HG03039 (cell line): ENCODE measurements at regions not wholly inside any gene's neighbourhood (a gene's known extent, or its start where the extent isn't known, plus 50 kb on each side); places are given as distances from the start of the nearest gene placed in this dataset.

Experiments used
- ATAC-seq: cut with Tn5 transposase; IDR thresholded peaks from one replicate; pipeline ENCODE4 v1.9.1; 2021; ENCODE audit warnings: mild to moderate bottlenecking, moderate library complexity; ENCODE audit not compliant: unreplicated experiment

DNA sequence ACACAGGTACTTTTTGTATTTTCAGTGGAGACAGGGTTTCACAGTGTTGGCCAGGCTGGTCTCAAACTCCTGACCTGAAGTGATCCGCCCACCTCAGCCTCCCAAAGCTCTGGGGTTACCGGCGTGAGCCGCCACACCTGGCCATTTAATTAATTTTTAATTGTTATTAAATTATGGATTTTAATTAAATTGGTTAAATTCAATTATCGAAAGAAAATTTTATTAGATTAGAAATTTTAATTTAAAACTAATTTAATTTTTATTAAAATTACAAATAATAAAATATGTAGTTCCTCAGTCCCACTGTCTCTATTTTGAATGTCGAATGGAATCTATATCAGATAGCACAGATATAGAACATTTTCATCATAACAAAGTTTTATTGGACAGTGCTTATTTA is 416.5 kb downstream of the GABRG2 start:
- no peak for ATAC-seq

DNA sequence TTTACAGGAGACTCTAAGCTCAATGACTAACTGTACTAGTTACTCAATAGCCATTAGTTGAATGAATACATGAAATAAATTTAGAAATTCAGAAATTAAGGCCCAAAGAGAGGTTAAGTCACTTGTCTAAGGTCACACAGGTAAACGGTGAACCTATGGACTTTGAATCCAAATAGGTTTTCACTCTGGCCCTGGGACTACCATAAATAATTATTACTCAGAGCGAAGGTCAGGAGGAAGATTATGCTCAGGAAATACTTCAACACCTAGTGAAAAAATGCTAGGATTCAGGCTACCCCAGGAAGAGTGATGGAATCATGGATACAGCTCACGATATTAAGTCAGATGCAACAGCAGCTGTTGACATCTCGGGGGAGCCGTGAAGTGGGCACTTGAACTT is 417.4 kb downstream of the GABRG2 start:
- no peak for ATAC-seq

DNA sequence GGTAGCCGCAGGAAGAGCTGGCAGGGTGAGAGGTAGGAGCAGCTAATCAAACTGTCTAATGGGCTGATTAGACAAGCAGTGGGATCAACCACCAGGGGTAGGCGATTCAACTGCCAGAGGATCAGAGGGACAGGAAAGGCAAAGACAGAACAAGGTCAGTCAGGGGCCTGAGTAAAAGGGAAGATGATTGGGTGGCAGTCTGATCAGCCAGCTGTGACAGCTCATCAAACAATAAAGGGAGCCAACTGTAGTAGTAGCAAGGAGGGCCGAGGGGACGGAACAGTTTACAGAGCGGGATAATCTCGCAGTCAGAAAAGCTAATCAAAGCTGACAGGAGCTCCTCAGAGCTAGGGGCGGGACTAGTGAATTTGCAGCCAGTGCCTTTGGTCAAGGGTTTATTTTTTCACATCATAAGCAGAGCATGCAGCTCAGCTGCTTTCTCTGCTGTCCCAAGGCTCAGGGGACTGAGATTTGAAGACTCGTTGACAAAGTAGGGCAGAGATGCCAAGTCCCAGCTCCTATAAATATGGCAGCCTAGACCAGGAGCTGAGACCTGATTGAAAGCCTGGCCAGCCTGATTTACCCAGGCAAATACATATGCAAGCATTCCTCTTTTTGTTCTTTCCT is 418.2 kb downstream of the GABRG2 start:
- no peak for ATAC-seq

DNA sequence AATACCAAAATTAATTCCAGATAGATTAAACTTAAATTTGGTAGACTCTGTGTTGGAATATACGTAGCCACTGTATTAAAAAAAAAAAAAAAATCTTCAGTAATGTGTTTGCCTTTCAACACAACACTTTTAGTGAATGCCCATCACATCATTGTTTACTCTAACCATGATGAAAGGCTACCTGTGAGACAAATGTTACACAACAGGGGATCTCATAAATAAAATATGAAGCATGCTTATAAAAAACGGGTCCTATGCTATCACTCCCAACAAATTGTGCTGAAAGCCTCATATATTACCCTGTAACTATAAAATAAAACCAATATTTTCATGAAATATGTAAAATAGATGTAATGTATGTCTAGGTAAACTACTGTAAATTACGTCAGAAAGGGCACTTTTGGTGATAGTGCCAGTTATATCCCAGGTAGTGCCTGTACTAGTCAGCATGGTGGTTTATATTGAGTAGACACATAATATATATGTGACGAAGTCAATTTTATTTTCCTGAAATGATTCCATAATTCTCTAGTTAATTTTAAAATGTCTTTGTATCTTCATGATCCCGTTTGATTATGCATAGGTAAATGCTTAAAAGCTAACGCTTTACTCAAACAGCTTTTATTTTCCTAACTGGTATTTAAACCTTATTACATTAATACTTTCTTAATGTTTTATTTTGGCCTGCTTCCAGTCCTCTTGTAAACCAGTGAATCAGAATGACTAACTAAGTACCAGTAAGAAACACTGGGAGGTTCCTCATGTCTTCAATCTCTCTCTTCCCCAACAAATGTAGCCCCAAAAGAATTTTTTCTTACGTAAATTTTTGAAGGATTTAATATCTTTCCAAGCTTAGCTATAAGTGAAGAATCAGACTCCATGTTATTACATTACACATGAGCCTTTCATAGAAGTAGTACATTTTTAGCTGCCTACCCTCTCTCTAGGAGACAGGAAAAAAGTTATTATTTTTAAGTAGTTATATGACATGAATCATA is 420.3 kb downstream of the GABRG2 start:
- ATAC-seq, result no peak

DNA sequence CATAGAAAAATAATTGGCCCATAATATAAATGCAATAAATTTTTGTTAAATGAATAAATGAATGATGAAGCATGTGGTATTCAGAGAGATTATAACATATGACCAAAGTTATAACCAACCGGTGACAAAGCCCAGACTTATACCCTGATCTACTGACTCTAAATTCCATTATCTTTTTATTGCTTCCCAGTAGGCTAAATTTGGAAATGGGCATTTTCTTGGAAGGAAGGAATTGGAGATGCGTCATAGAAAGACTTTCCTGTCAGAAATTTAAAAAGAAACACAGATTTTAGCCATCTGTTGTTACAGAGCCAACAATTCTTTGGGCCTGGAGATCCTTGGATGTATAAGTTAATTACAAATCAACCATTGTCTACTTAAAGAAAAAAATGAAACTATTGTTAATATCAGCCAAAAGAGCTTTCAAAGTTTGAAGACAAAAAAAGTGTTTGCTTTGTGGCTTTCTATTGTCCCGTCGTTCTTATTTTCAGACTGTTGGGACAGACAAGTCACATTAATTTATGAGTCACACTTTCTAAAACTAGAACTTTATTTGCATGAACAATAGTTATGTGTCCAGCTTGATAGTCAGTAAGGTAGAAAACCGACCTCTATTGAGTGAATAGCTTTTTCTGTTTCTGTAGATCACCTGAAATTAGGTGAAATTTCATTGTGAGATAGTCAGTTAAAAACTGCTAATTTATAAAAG is 428.7 kb downstream of the GABRG2 start:
- no peak for ATAC-seq

DNA sequence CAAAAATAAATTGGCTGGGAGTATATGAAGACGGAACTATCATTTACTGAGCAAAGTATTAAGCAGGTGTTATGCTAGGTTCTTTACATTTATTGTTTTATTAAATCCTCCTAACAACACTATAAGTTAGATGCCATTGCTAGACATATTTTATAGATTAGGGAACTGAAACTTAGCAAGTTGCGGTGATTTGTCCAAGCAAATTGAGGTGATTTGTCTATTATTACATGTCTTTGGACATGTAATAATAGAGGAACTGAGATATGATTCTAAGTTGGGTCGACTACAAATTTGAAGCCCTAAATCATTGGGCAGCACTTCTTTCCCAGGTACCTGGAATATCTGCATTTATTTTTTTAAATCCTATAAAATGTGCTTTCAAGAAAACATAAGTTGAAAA is 429.9 kb downstream of the GABRG2 start:
- ATAC-seq, result no peak

DNA sequence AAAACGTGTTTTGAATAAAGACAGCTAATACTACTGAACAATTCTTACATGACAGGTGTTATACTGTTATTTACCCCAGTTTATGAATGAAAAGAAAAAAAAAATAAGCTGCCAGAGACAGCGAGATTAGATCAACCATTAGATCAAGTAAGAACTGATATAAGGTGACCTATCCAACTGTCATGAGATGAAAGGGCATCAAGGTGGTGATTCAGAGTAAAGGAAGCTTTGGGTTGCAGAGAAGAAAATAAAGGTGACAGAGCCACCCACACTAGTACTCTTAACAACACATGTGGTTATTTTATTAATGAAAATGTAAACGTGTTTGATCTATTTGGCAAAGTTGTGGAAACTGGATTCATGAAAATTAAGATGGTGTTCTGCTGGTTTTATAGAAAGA is 435.2 kb downstream of the GABRG2 start:
- no peak for ATAC-seq

DNA sequence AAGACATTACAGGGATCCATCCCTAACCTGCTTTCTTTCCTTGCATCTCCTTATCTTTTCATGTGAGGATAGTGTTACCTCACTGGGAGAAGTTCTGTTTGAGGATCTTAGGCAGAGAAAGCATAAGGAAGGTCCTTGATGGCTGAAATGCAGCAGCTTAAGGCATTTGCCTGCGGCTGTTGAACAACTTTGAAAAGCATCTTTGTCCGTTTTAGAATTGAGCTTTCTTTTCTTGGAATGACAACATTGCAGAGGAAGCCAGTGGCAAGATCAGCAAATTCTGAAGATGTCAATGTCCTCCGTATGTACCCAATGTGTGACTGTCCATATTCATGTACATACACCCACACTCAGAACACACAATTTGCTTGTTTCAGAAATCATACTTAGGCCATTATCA is 436.2 kb downstream of the GABRG2 start:
- no peak for ATAC-seq

DNA sequence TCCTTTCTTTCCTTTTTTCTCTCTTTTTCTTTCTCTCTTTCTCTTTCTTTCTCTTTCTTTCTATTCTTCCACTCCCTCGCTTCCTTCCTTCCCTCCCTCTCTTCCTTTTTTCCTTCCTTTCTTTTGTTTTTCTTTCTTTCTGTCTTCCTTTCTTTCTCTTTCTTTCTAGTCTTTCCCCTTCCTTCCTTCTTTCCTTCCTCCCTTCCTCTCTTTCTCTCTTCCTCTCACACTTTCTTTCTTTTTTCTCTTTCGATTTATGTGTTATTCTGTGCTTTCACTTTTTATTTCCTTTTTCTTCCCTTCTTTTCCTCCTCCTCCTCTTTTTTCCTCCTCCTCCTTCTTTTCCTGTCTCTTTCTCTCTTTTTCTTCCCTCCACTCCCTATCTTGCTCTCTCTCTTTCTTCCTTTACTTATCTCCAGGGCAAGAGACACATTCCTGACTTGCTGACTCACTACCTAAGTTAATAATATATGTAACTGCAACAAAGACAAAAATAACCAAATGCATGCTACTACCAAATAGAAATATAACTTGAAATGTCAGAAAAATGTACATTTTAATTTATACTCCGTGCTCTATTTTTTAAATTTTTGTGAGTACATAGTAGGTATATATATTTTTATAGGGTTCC is 445.5 kb downstream of the GABRG2 start:
- no peak for ATAC-seq

DNA sequence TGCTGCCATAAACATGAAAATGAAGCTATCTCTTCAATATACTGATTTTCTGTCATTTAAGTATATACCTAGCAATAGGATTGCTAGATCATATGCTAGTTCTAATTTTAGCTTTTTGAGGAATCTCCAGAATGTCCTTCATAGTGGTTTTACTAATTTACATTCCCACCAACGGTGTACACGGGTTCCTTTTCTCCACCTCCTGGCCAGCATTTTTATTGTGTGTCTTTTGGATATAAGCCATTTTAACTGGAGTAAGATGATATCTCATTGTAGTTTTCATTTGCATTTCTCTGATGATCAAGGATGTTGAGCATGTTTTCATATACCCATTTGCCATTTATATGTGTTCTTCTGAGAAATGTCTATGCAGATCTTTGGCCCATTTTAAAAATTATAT is 446.5 kb downstream of the GABRG2 start:
- ATAC-seq, result no peak

DNA sequence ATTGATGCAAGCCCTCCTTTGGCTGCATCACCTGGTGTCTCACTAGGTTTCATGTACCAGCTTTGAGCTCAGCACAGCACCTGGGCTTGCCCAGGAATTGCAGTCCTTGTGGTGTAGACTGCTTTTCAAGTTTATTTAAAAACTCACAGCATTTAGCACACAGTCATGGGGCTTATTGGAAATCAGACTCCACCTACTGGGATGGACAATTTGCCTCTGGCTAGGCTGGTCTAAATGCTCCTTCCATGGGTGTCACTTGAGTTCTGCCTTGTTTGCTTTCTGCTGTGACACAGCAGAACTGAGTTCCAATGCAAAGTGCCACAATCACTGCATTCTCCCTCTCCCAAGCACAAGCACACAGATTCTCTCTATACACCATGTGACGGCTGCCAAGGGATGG is 453.3 kb downstream of the GABRG2 start:
- no peak for ATAC-seq

DNA sequence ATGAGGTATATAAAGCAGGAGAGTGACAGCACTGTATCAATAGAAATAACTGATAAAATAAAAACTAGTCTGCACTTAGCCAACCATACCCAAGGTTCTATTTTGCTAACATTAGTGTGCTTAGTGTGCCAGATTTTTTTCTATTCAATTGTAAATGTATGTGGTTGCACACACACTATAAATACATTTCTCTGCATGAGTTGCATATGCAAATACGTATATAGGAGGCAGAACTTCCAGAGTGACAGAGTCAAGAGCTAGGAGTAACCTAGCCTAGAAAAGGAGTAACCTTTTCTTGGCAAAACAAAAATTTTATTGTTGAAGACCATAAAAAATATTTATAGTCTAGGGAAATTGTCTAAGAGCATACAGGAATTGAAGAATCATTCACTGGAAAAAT is 461.6 kb downstream of the GABRG2 start:
- no peak for ATAC-seq

DNA sequence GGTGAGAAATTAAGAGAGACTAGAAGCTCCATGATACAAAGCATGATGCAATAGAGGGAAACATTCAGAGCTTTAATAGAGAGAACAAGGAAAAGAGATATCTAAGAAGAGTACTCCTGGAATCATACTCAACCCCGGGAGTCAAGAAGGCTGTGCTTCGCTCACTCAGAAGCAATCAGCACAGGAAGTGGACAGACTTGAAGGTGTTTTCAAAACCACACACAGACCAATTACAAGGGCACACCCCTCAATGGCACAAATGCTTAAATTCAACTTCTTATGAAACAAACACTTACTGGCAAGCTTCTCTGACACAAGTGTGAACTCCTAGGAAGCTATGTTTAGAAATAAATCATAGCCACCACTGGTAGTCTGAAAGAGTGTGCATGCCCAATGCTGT is 462.3 kb downstream of the GABRG2 start:
- no peak for ATAC-seq

DNA sequence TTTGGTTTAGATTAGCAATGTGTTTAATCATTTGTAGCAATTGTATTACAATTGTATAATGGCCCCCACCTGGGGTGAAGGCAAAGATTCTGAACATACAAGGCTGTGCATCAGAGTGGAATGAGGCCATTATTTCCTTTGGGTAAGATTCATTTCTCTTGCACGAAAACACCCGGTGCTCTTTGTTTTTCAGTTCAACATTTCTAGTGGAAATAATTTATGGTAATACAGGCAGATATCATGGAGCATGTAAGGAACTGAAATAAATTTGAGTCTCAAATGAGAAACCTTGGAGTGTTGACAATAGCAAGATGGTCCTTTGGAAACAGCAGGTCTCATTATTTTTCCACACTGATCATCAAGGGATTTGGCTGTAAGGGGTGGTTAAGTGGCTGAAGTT is 475.9 kb downstream of the GABRG2 start:
- ATAC-seq, result no peak

DNA sequence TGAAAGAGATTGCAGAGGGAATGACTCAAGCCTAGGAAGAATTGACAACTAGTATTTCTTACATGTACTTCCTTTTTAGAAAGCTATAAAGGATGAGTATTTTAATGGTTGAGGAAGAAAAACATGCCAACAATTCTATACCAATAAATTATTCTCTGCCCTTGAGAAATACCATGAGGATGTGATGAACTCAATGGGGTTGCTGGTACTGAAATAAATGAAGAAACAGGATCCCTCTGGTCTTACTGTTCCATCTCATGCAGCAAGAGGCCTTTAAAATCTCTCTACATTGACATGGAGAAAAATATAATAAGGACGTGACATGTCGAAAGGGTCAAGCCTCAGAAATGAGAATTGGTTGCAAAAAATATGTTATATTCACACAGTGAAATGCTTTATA is 477.3 kb downstream of the GABRG2 start:
- no peak for ATAC-seq

DNA sequence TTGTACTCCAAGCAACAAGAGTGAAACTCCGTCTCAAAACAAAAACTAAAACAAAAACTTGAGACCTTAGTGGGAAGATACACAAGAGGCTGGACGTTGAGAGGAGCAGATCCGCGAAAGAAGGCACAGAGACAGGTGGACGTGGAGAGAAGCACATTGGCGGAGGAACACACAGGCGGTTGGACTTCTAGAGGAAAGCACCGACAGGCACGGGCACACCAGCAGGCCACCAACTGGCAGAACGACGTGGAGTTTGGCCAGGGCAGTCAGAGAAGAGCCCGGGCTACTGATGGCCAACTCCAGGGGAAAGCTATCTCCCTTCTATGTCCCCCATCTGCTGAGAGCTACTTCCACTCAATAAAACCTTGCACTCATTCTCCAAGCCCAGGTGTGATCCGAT is 482.7 kb downstream of the GABRG2 start:
- no peak for ATAC-seq

DNA sequence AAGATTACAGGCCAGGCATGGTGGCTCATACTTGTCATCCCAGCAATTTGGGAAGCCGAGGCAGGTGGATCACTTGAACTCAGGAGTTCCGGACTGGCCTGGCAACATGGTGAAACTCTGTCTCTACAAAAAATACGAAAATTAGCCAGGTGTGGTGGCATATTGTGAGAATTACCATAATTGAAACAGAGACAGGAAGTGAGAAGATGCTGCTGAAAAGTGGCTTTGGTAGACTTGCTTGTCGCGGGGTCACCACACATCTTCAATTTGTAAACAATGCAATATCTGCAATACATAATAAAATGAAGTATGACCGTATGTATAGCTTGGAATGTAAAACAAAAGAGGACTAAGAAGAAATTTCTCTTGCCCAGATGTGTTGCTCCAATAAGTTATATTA is 490.5 kb downstream of the GABRG2 start:
- no peak for ATAC-seq

DNA sequence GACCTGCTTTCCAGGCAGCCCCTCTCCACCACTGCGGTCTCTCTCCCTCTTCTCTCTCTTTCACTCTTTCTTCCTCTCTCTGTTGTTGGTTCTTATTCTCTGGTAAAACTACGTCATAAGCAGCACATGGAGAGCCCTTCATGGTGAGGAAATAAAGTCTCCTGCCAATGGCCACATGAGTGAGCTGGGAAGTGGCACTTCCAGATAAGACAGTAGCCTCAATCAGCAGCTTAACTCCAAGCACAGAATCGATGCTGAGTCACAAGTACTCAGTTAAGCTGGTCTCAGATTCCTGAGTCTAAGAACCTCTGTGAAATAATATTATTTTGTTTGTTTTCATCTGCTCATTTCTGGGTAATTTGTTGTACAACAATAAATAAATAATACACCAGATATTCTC is 500.1 kb downstream of the GABRG2 start:
- no peak for ATAC-seq

DNA sequence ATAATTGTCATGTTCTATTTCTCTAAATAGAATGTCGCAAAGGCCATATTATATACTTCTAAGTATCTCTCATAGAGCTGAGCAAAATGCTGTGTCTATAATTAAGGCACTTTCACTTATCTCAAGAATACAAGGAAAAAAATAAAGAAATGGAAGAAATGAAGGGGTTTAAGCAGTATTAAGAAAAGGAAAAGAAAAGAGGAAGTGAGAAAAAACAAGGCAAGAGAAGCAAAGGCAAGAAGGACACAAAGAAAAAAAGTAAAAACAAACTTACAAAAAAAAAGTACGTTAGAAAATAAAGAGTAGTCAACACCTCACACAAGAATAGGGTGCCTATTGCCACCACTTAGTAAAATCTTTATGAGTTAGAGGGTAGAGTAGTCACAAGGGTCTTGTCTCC is 506.2 kb downstream of the GABRG2 start:
- no peak for ATAC-seq

DNA sequence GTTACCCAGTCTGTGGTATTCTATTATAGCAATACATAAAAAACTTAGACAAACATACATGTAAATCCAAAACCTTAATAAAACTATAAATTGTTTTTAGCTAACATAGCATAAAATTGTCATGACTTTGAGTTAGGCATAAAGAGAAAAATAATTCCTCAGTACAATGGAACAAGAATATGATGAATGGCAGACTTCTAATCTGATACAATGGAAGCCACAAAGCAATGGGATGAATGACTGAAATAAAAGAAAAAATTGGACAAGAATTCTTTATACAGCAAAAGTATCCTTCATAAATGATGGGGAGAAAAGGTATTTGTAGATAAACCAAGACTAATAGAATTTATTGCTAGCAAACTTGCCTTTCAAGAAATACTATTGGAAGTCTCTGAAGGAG is 524.2 kb downstream of the GABRG2 start:
- ATAC-seq, result no peak

DNA sequence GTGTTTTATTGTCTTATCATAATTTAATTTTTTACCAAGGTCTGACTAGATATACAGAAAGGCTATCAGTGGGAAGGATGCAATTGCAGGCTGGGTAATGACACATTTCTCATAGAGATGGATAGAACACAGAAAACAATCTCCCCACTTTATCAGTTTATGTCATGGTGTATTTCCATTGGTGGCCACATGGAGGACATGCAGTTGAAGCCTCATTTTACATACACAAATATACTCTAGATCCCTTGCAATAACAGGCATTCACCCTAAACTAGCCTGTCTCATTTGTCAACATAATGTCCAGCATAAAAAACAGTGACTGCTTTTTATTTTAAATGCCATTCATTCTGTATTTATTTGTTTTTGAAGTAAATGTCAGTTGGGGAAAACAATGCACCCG is 526.3 kb downstream of the GABRG2 start:
- ATAC-seq, result no peak
